ENCODE measurements at regions not wholly inside any gene's neighbourhood (a gene's known extent, or its start where the extent isn't known, plus 50 kb on each side); places are given as distances from the start of the nearest gene placed in this dataset.
A peak's percentile ranks its signal among the peaks of the same experiment; 100 is the strongest.

DNA sequence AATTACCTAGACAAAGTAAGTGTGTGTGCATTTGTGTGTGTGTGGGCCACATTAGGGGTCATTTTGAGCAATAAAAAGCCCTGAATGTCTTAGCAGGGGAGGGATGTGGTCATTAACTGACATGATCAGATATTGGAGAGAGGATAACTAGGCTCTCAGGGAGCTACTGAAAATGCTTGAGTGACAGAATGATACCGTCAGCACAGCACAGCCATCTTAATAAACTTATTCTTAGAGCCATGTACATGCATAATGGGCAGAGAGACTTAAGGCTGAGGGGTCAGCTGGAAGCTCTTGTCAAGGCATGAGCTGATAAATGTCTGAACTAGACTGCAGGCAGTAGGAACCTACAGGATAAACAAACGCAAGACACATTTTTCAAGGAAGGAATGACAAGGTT lies 239.1 kb upstream of the NCAM1 start:
- no peak for DNase-seq

DNA sequence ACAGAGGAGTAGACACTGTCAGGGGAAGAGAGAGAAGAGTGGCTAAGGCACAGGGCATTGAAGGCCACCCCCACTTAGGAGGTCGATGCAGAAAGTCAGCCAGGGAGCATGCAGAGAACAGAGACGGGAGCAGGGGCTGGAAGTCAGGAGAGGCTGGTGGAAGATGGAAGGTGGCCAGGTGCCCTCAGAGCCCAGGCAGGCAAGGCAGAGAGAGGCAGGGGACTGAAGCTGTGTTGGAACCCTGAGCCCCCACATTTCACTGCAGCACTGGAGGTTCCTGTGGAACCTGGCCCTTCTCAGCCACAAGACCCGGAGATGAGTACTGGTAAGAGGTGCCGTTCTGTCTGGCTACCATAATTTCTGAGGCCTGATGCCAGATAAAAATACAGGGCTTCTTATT lies 238.3 kb upstream of the NCAM1 start:
- DNase-seq = no peak

DNA sequence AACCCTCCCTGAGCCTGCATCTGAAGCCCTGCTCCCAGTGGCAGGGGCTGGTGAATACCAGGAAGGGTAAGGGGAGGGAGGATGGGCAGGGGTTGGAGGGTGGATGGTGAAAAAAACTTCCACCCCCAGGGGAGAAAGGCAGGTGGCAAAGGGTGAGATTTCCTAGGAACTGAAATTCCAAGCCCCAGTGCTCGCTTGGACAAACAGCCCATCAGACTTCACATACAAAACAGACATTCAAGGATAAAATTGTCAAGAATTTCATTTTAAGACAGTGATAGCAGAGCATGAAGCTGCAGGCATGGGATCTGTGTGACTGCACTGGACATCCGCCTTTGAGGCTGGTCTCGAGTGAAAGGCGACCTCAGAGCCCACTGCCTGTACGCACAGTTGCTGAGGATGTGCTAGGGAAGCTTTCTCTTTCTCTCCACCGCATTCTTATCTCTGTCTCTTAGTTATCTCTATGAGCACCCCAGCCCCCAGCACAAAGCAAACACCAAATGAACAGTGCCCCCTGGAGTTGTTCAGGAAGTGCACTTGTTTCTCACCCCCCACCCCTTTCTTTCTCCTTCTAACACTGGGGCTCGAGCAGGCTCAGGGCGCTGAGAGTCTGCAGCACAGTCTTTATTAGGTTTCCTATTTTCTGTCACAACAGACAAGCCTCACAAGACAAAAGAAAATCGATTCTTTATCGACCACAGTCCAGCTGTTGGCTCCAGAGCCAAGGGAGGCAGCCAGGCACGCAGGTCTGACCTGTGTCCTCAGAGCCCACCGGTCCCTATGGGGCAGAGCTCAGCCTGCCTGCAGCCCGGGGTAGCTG lies 237.3 kb upstream of the NCAM1 start:
- peak; percentile 66 for DNase-seq

DNA sequence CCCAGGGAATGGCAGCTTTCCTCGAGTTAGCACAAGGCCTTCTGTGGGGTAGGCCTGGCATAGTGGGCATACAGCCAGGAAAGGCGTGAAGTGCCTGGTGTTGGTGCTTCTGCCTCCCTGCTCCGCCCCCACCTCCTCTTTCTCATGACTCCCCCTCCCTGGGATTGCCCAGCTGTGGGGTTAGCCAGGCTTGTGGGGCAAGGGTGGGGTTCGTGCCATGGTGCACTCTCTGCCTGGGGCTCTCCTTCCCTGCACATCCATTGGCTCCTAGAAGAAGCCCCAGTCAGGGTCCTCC lies 236.8 kb upstream of the NCAM1 start:
- DNase-seq = no peak

DNA sequence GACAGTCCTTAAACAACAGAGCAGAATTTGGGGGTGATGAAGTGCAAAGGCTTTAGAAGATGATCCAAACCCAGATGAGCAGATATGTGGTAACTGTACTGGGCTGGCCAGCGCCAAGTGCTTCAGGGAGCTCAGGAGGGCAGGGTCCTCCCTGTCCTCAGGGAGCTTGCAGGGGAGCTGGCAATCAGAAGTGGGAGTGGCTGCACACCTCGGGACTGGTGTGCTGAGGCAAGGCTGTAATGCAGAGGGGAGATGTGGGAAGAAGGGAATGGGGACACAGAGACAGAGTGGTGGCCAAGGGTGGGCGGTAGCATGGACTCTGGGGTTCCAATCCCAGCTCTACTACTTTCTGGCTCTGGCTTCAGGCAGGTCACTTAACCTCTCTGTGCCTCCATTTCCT lies 235.6 kb upstream of the NCAM1 start:
- no peak for DNase-seq

DNA sequence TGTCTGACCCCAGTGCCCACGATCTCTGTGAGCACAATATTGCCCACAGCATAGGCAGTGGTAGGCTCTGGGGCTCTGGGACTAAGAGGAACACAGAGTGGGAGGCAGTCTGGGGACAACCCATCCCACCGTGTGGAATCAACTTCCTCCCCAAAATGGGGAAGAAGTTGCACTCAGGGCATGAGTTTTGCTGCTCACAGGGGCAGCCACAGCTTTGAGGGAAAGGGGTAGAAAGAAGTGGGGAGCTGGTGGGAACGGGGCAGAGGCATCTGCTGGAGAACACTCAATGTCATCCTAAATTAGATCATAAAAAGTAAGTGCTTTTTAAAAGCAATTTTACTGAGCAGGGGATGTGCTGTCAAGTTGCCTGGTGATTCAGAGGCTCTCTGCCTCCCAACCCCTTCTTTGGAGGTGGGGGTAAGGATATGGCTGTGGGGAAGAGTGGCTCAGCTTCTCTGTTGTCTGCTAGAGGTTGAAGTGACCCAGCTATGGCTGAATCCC lies 233.8 kb upstream of the NCAM1 start:
- no peak for DNase-seq

DNA sequence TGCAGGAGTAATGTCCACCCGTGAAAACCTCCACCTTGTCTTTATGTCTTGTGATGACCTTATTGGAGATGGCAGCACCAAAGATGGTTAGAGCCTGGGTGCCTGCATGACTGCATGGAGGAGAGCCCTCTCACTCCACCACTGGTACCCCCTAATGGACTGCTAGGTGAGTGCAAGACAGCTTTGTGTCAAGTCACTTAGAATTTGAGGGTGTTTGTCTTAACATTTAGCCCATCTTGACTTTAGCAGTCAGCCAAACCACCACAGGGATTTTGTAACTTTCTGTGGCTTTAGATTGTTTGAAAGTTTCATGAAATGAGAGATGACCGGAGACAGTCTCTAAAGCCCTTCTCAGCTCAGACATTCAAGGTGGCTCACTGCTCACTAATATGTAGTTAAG lies 232.9 kb upstream of the NCAM1 start:
- no peak for DNase-seq

DNA sequence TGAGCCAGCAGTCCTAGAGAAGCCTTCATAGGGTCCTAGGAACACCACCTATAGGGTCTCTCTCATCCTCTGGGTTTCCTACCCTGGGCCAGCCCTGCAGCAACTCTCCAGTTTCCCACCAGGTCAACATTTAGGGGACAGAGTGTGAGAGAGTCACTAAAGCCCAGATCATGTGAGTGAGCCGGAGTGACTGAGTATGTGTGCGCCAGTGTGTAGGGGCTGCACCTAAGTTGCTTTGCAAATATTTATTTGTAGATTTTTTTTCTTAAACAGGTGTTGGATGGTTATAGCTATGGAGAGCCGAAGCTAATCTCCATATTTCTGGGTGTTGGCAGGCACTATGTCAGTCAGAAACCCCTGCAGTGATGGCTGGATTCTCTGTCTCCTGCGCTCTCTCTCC lies 232.5 kb upstream of the NCAM1 start:
- no peak for DNase-seq

DNA sequence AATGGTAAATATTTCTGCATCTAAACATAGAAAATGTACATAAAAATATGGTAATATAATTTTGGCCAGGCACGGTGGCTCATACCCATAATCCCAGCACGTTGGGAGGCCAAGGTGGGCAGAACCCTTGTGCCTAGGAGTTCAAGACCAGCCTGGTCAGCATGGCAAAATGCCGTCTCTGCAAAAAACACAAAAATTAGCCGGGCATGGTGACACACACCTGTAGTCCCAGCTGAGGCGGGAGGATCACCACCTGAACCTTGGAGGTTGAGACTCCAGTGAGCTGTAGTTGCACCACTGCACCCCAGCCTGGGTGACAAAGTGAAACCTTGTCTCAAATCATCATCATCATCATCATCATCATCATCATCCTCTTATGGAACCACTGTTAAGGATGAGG lies 230.6 kb upstream of the NCAM1 start:
- no peak for DNase-seq

DNA sequence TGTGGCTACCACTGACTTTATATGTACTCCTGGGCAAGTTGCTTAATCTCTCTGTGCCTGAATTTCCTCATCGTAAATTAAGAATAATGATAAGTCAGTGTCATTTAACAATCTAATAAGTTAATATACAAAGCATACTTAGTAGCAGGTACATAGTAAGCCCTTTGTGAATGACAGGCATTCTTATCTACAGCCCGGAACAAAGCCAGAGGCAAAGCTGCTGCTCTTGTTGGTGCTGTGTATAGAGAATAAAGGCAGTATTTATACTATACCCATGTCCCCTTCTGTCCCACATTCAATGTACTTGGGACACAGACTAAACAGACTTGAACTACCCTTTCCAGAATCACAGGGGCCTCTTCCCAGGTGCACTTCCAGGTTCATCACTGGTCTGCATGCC lies 229.7 kb upstream of the NCAM1 start:
- no peak for DNase-seq

DNA sequence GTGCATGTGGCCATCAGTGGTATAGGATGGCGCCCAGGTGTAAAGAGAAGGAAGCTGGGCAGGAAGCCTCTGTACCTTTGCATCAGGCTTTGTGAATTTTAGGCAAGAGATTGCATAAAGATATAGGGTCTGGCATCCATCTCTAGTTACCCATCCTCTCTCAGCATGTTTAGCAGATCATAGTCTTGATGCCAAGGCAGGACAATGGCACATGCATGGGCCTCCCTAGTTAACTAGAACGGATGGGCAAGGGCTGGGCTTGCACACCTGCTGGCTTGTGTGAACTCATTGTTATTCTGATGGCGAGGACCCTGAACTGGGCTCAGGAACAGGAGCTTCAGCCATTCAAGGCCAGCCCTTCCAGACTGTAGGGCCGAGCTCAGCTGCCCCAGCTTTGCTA lies 229.2 kb upstream of the NCAM1 start:
- DNase-seq = no peak

DNA sequence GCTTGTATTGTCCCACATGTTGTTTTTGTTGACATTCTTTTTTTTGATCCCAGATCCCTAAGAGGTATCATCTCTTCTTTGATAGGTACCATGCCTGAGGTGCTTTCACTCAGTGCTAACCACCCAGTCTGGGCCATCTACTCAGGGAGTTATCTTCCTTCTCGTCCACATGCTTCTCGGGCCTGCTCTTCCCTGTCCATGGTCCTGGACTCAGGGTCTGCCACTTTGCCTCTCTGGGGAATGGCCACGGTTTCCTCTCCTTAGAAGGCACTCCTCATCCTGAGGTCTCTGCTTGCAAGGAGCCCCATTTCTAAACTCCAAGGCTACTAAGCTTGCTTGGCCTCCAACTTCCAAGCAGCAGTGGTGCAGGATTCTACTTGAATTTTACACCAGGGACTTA lies 227.0 kb upstream of the NCAM1 start:
- DNase-seq = peak; percentile 74

DNA sequence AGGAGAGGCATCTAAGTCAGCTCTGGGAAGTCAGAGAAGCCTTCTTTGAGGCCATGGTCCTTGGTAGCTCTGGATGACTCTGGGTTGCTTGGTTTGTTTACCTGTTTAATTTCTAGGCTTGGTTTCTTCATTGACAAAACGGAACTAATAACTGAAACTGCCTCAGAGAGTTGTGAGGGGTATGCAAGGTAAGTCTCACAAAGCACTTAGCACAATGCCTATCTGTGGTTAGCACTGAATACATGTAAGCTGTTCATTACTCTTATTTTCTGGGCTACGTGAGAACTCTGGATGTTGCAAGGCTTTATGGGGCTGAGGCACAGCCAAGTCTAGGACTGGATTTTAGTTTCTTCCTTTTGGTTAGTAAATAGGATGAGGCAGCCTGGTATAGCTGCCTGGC lies 225.8 kb upstream of the NCAM1 start:
- no peak for DNase-seq

DNA sequence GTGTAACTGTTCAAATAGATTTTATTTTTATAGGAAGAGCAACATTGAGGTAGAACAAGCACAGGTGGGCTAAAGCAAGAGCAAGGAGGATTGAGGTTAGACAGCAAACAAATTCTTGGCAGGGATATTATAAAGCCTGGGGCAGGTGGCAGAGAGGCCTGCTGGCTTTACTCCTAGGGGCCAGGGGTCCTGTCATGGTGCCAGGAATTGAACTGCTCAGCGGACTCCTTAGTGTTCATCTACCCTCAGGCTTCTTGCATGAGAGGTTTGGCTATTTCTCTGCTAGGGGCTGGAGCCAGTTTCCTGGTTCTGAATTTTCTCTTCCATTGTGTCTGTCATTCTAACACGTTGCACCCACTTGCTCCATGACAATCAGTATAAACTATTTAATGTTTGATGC lies 217.2 kb upstream of the NCAM1 start:
- no peak for DNase-seq

DNA sequence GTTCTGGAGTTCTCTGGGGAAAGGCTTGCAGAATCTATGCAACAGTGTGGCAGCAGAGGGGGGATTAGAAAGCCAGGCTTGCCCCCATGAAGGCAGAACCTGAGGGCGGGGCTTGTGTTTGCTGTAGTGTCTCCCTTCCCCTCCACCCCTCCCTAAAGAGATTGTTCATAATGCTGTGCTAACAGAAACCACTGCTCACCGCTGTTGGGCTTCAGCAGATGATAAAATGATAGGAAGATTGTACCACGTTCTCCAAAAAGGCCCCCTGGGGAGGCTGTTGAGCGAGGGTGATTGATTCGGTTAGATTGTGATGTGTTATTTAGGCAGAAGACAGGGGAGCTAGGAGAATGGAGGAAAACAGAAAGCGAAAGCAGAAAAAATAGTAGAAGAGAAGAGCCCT lies 215.2 kb upstream of the NCAM1 start:
- DNase-seq = no peak

DNA sequence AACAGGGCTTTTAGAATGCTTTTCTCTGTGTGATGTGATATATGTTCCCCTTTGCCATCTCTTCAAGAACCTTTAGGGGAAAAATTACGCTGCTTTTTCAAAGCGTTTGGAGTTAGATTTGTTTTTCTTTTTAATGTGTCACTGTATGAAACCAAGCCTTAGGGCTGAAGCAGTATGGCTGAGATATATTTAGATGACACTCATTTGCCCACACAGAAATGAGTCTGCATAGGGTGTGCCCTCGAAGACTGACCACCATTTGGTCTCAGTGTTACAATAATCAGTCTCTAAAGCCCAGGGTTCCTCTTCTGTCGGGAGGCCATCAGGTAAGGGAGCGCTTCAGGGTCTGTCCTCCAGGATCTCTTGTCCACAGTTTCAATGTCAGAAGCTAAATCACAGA lies 213.0 kb upstream of the NCAM1 start:
- no peak for DNase-seq

DNA sequence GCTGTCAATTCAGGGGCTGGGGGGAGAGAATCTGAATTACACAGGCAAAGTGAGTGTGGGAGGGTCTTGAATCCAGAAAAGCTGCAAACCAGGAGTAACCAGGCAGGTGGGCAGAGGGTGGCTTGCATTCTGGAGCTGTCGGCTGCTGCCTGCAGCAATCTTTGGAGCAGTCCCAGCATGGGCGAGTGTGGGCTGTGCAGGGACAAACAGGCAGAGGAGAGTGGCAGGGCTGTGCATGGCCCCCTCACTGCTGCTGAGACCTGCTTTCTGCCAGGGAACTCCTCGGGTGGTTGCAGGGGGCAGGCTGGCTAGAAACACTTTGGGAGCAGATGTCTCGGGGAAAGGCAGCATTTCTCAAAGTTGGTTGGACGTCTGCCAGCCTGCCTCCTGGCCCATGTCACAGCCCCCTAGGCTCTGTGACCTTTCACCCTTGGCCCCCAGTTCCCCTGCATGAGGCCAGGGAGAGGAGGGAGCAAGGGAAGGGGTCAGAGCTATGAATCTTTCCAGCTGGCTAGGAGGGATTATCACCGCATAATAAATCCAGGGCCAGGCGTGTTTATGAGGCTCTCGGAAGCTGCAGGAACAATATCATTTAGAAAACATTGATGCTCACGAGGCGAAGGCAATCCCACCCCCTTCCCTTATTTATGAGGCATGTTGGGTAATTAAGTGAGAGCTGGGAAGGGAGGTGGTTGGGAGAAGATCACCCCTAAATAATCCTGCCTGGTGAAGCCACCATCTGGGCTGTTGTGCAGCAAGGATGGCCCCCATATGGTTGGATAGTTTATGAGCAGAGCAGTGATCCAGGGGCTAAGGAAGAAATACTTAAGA lies 212.3 kb upstream of the NCAM1 start:
- no peak for DNase-seq

DNA sequence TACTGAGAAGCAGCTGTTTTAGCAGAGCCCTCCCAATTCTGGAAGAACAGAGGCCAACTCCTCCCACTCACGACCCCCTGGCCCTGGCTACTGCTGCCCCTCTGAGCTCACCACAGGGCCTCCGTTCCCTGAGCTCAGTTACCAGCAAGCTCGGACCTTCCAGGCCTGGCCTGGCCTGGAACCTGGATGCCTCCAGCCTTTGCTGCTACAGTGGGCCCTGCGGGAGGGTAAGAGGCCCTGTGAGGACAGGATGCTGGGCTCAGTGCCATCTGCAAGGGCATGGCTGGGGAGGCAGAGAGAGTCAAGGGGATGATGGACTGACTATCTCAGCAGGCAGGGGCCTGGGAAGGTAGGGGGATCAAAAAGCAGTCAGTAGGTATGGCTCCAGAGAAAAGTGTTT lies 209.9 kb upstream of the NCAM1 start:
- no peak for DNase-seq

DNA sequence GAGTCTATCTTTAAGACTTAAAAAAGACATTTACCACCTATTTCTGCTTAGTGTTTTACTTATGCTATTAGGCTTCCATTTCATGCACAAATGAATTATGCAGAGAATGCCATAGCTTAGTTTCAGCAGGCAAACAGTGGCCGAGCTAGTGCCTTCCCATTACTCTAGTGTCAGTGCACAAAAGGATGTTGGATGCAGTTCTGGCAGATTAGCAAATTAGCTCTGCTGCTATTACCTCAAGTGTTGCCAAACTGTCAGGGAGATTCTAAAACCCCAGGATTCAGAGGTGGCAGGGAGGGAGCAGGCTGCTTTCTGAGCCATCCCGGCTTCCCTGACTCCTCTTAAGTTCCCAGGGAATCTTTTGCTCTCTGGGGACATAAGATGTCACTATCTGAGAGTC lies 209.4 kb upstream of the NCAM1 start:
- DNase-seq = no peak

DNA sequence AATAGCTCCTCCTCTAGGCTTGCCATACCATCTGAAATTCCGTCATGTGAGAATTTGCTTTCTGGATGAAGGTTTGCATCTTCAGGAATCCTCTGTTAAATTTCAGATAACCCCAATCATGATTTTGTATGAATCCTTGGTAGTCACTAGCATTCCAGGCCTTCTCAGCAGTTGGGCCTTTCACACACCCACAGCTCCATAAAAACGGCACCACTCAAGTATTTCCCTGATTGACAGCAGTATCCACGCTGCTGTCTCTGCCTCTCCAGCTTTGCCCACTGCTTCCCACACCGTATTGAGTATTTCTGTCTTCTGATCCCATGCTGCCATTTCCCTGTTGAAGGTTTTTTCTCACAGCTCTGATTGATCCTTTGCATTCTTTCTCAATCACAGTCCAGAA lies 208.7 kb upstream of the NCAM1 start:
- DNase-seq = no peak

DNA sequence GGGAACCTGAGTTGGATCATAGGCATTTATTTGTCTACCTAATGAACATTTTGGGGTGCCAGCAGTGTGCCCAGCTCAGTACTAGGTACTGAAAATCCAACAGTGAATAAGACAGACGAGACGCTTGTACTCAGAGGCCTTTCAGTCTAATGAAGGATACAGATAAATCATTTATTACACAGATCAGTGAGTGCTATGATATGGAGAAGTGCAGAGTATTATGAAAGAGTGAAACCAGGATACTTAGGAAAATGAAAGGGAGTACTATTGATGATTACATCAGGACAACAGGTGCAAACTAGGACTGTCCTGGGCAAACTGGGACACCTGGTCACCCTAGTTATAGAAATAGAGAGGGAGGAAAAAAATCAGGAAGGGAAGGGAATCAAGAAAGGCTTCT lies 207.5 kb upstream of the NCAM1 start:
- no peak for DNase-seq

DNA sequence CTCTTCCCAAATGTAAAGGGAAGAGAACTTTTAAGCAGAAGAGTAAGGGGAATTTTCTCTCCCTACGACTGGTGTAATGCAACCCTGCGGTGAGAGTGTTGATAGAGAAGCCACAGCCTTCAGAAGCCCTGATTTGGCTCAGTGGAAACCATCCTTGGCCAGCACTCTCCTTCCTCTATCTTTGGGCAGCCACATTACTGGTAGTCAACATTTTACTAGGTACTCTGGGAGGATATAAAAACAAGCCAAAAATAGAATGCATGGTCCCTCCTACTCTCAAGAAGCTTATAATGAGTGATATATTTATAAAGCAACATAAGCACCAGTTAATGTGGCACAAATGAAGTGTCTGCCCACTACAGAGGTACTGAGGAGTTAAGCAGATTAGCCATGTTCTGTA lies 201.8 kb upstream of the NCAM1 start:
- no peak for DNase-seq

DNA sequence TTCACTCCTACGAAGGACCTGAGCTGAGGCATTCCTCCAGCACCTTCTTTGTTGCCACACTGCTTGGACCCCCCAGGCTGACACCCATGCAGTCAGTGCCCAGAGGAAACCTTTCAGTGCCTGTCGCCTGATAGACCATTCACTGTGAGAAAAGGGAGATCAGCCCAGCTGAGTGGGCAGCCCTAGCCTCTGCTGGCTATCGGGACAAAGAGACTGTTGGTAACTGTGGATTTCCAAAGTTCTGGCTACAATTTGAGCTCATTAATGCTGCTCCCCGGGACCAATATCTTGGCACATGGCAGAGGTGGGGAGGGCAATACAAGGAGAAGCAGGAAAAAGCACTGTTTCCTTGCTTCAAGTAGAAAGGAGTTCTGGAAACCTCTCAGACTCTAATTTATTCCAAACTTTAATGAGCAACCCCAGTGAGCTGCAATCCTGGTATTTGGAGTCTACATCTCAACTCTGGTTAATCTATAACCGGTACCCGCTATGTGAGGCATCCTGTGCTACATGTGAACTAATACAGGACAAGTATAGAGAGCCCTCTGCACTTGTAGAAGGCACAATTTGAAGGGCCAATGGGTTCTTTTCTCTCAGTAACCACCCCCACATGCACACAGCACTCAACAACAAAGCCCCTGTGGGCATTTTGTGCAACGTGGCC lies 200.7 kb upstream of the NCAM1 start:
- no peak for DNase-seq
